Transverse colon (tissue), 4 donors: ENCODE measurements at regions not wholly inside any gene's neighbourhood (a gene's known extent, or its start where the extent isn't known, plus 50 kb on each side); places are given as distances from the start of the nearest gene placed in this dataset.
A peak's percentile ranks its signal among the peaks of the same experiment; 100 is the strongest.

Experiments used
- DNase-seq: peaks from one replicate; pipeline ENCODE4 v3.0.0-alpha.2; 2019
- H3K27ac ChIP-seq, 4 donors: fragments of 200-600 bp; sonication (generic); 2 replicates each; pipeline ENCODE4 v1.5.1; 2016 to 2018; ENCODE audit warnings: inconsistent platforms in 4 of 4
- H3K27me3 ChIP-seq: fragments of 200-600 bp; sonication (generic); 2 replicates; pipeline ENCODE4 v1.5.1; 2017; ENCODE audit warnings: inconsistent platforms
- H3K36me3 ChIP-seq, 4 donors: fragments of 200-600 bp; sonication (generic); 2 replicates each; pipeline ENCODE4 v1.5.1; 2017 to 2019; ENCODE audit warnings: inconsistent platforms in 4 of 4
- H3K4me1 ChIP-seq, 4 donors: fragments of 200-600 bp; sonication (generic); 2 replicates each; pipeline ENCODE4 v1.5.1; 2017 to 2020; ENCODE audit warnings: inconsistent platforms in 4 of 4
- H3K4me3 ChIP-seq, 4 donors: fragments of 200-600 bp; sonication (generic); 1 replicate in 1 of 4; 2 replicates in 3 of 4; pipeline versions ENCODE4 v1.5.1 to v1.6.1; 2017 to 2019; ENCODE audit warnings: inconsistent platforms in 4 of 4
- H3K9me3 ChIP-seq, 2 donors: fragments of 200-600 bp; sonication (generic); 2 replicates each; pipeline ENCODE4 v1.5.1; 2017 to 2019; ENCODE audit warnings: inconsistent platforms in 2 of 2
- EP300 ChIP-seq: sonication (generic); formaldehyde crosslinking; IDR thresholded peaks from one replicate; pipeline ENCODE4 v1.6.1; 2017; ENCODE audit warnings: antibody characterized with exemption, low read depth
- POLR2A ChIP-seq: fragments of 450-650 bp; IDR thresholded peaks from one replicate; pipeline ENCODE4 v1.6.1; 2016; ENCODE audit warnings: antibody characterized with exemption, mild to moderate bottlenecking, moderate library complexity
- POLR2AphosphoS5 ChIP-seq, 3 donors: sonication (generic); formaldehyde crosslinking; IDR thresholded peaks; one replicate each; pipeline ENCODE4 v1.6.1; 2016; ENCODE audit warnings: antibody characterized with exemption in 3 of 3
- WGBS, 2 donors: methylation state at CpG; one replicate each; pipeline ENCODE4 v1.1.5; 2018; ENCODE audit warnings: low coverage in 1 of 2; 5-methylcytosine and 5-hydroxymethylcytosine counted together
- in situ Hi-C, 4 donors: fragments of 200-750 bp; cut with MboI; loops; one replicate each; pipeline versions ENCODE4 v1.15.0 to v1.15.1; 2017; ENCODE audit warnings: low sequenced_read_pairs in 3 of 4, low pct_ligation_motif_present in 1 of 4, low pct_unique_long_range_greater_than_20kb in 1 of 4
- intact Hi-C: fragments of 100-400 bp; cut with DNase I; formaldehyde crosslinking; loops from one replicate; pipeline ENCODE4 v1.15.1; 2023; ENCODE audit warnings: low total_unique reads
- TF ChIP-seq, protein P1 (sequence below), 5 experiments: fragments of 200-600 bp in 3 of 5; fragments of 450-650 bp in 2 of 5; sonication (generic) in 3 of 5; IDR thresholded peaks; 1 replicate in 2 of 5; 2 replicates in 3 of 5; pipeline ENCODE4 v1.5.1; 2016 to 2017; ENCODE audit warnings: antibody characterized with exemption in 5 of 5, inconsistent platforms in 3 of 5, mild to moderate bottlenecking in 2 of 5, moderate library complexity in 1 of 5

DNA sequence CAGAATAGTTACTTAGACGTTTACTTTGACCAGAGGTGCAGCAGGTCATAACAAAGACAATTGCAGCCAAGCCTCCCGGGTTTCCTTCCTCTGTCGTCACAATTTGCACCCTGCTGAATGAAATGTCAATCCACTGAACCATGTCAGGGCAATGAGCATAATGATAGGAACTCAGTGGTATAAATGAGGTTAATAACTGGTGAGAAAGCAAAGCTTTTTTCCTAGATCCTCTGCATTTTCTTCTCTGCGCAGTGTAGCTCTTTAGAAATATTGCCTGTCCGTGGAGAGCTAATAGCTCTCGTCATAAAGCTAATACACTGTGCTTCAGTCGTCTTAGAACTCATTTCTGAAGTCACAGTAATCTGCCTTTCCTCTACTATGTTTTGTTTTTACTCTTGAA is 1960.1 kb upstream of the ADGRL3 start:
- intact Hi-C loops, result no loop called here
- no peak for DNase-seq
- no peaks in the 10 kb centered on the region for H3K9me3 ChIP-seq
- no peaks in the 10 kb centered on the region for H3K27me3 ChIP-seq
- WGBS, 2 donors, result 0 to 45% methylated on average over 1 to 7 of the region's 7 CpGs
- H3K27ac ChIP-seq, result no peak overlapping the region
- H3K36me3 ChIP-seq, result no peaks in the 10 kb centered on the region
- H3K4me1 ChIP-seq, result no peaks in the 10 kb centered on the region
- no peak for TF ChIP-seq POLR2A
- TF ChIP-seq EP300, result no peak
- TF ChIP-seq, protein P1, sequence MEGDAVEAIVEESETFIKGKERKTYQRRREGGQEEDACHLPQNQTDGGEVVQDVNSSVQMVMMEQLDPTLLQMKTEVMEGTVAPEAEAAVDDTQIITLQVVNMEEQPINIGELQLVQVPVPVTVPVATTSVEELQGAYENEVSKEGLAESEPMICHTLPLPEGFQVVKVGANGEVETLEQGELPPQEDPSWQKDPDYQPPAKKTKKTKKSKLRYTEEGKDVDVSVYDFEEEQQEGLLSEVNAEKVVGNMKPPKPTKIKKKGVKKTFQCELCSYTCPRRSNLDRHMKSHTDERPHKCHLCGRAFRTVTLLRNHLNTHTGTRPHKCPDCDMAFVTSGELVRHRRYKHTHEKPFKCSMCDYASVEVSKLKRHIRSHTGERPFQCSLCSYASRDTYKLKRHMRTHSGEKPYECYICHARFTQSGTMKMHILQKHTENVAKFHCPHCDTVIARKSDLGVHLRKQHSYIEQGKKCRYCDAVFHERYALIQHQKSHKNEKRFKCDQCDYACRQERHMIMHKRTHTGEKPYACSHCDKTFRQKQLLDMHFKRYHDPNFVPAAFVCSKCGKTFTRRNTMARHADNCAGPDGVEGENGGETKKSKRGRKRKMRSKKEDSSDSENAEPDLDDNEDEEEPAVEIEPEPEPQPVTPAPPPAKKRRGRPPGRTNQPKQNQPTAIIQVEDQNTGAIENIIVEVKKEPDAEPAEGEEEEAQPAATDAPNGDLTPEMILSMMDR (IDR thresholded peaks at IDR 0.05), result no peak
- no peak for TF ChIP-seq POLR2AphosphoS5 (IDR thresholded peaks at IDR 0.05)
- in situ Hi-C loops, result no loop called here
- H3K4me3 ChIP-seq, result no peak overlapping the region

DNA sequence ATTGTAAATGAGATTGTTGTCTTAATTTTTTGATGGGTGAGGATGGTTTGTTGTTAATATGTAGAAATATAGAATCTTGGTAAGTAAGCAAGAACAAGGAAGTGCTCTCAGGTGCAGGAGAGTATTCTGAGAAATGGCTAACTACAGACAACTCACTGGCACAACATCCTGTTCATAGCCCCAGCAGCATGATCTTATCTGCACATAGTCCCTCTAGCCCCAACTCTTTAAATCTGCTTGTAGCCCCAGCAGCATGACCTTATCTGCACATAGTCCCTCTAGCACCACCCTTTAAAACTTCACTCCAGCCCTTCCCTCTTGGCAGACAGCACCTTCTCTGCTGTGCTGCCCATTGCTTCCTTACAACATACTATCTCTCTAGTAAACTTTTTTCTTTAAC is 1957.1 kb upstream of the ADGRL3 start:
- no peak overlapping the region for H3K27ac ChIP-seq
- in situ Hi-C loops (no loop called here), intact Hi-C loops (no loop called here)
- H3K27me3 ChIP-seq, result no peaks in the 10 kb centered on the region
- no peak overlapping the region for H3K4me3 ChIP-seq
- TF ChIP-seq EP300 (no peak), POLR2AphosphoS5 (IDR thresholded peaks at IDR 0.05) (no peak), POLR2A (no peak)
- TF ChIP-seq, protein P1 (IDR thresholded peaks at IDR 0.05), result no peak
- DNase-seq, result no peak
- H3K36me3 ChIP-seq, result no peaks in the 10 kb centered on the region
- no peaks in the 10 kb centered on the region for H3K4me1 ChIP-seq
- no peaks in the 10 kb centered on the region for H3K9me3 ChIP-seq

DNA sequence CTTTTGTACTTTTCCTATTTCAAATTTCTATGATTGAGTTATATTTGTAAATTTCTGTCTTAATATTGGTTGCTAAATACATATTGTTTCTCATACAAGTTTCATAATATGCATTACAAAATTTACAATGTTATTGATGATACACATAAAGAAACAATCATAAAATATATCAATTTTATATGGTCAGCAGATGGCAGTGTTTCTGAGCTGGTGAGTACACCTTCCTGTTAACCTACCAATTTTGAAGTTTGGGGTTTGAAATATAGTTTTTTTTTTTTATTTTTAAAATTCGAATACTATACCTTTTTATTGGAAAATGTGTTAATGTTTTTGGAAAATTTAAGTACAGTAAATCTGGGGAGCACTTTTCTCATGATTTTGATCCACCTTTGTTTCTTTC is 1953.1 kb upstream of the ADGRL3 start:
- Histone ChIP-seq H3K4me3 (no peak overlapping the region), H3K9me3 (no peaks in the 10 kb centered on the region), H3K27ac (no peak overlapping the region), H3K36me3 (no peaks in the 10 kb centered on the region), H3K4me1 (no peaks in the 10 kb centered on the region), H3K27me3 (no peaks in the 10 kb centered on the region)
- intact Hi-C loops, result no loop called here
- 0 to 2% methylated on average over 1 of the region's 1 CpG for WGBS, 2 donors
- in situ Hi-C loops, result no loop called here
- TF ChIP-seq POLR2AphosphoS5 (IDR thresholded peaks at IDR 0.05), result no peak
- no peak for TF ChIP-seq EP300
- TF ChIP-seq, protein P1 (IDR thresholded peaks at IDR 0.05), result peak in 1 of 5 experiments; percentile 8
- no peak for DNase-seq

DNA sequence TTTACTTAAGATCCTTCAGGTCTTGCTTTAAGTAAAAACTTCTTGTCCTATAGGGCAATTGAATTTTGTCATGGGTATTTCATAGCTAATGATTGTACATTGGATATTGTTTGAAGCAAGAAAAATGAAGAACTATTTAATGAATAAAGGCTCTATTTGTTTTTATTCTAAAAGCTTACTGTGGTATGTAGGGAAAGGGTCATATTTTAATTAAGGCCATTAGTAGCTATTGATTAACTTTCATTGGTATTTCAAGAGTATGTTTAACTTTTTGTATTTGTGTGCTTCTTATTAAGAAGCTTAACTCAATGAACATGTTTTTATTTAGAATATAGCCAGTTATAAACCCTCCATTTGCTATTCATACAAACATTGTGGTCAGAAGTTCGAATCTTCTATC is 1951.8 kb upstream of the ADGRL3 start:
- TF ChIP-seq POLR2AphosphoS5 (IDR thresholded peaks at IDR 0.05), result no peak
- TF ChIP-seq, protein P1 (IDR thresholded peaks at IDR 0.05), result no peak
- TF ChIP-seq EP300, result no peak
- TF ChIP-seq POLR2A, result no peak

More for the DNA sequence above, 1951.8 kb upstream of the ADGRL3 start:
- no peak for DNase-seq
- no peaks in the 10 kb centered on the region for H3K9me3 ChIP-seq
- intact Hi-C loops, result no loop called here
- 28 to 33% methylated on average over 1 of the region's 1 CpG for WGBS, 2 donors
- H3K36me3 ChIP-seq, result no peaks in the 10 kb centered on the region
- H3K27me3 ChIP-seq, result no peaks in the 10 kb centered on the region
- in situ Hi-C loops, result no loop called here
- H3K4me1 ChIP-seq, result no peaks in the 10 kb centered on the region
- no peak overlapping the region for H3K27ac ChIP-seq
- no peak overlapping the region for H3K4me3 ChIP-seq
